ENCODE measurements at regions not wholly inside any gene's neighbourhood (a gene's known extent, or its start where the extent isn't known, plus 50 kb on each side); places are given as distances from the start of the nearest gene placed in this dataset.
"Not testable (repeated sequence)": the region's sequence is repeated elsewhere in the genome, so short reads cannot be mapped to it uniquely, and the experiment has no call there.

- no peak for DNase-seq (ENCODE audit: extremely low read depth in 1 of 11, low read depth in 9 of 11, low spot score in 4 of 11)
Measured at GRCh38 chr11:87602776-87603175, 565.0 kb downstream of the TMEM135 start.

- no peak for DNase-seq (ENCODE audit: extremely low read depth in 1 of 11, low read depth in 9 of 11, low spot score in 4 of 11)
Measured at GRCh38 chr11:87600938-87601337, 563.2 kb downstream of the TMEM135 start.

- DNase-seq (ENCODE audit: extremely low read depth in 1 of 11, low read depth in 9 of 11, low spot score in 4 of 11), result no peak
Measured at GRCh38 chr11:87597725-87598124, 560.0 kb downstream of the TMEM135 start.

- DNase-seq (ENCODE audit: extremely low read depth in 1 of 11, low read depth in 9 of 11, low spot score in 4 of 11), result no peak
Measured at GRCh38 chr11:87596176-87596575, 558.4 kb downstream of the TMEM135 start.

GRCh38 chr11:87589082-87589481 lies 551.3 kb downstream of the TMEM135 start:
- DNase-seq (ENCODE audit: extremely low read depth in 1 of 11, low read depth in 9 of 11, low spot score in 4 of 11), result no peak

GRCh38 chr11:87585613-87586012 lies 547.9 kb downstream of the TMEM135 start:
- DNase-seq (ENCODE audit: extremely low read depth in 1 of 11, low read depth in 9 of 11, low spot score in 4 of 11), result not testable (repeated sequence)

GRCh38 chr11:87583931-87584330 lies 546.2 kb downstream of the TMEM135 start:
- DNase-seq (ENCODE audit: extremely low read depth in 1 of 11, low read depth in 9 of 11, low spot score in 4 of 11), result no peak

GRCh38 chr11:87575088-87575487 lies 537.4 kb downstream of the TMEM135 start:
- DNase-seq (ENCODE audit: extremely low read depth in 1 of 11, low read depth in 9 of 11, low spot score in 4 of 11), result no peak

- no peak for DNase-seq (ENCODE audit: extremely low read depth in 1 of 11, low read depth in 9 of 11, low spot score in 4 of 11)
Measured at GRCh38 chr11:87574193-87574592, 536.5 kb downstream of the TMEM135 start.

- no peak for DNase-seq (ENCODE audit: extremely low read depth in 1 of 11, low read depth in 9 of 11, low spot score in 4 of 11)
Measured at GRCh38 chr11:87573708-87574107, 536.0 kb downstream of the TMEM135 start.

- peak in 3 of 11 donors; percentile 6 to 12 (median 7) for DNase-seq (ENCODE audit: extremely low read depth in 1 of 11, low read depth in 9 of 11, low spot score in 4 of 11)
Measured at GRCh38 chr11:87572881-87573280, 535.1 kb downstream of the TMEM135 start.

GRCh38 chr11:87560352-87560751 lies 522.6 kb downstream of the TMEM135 start:
- DNase-seq (ENCODE audit: extremely low read depth in 1 of 11, low read depth in 9 of 11, low spot score in 4 of 11), result no peak

- not testable (repeated sequence) for DNase-seq (ENCODE audit: extremely low read depth in 1 of 11, low read depth in 9 of 11, low spot score in 4 of 11)
Measured at GRCh38 chr11:87559852-87560251, 522.1 kb downstream of the TMEM135 start.

GRCh38 chr11:87555101-87555500 lies 517.4 kb downstream of the TMEM135 start:
- DNase-seq (ENCODE audit: extremely low read depth in 1 of 11, low read depth in 9 of 11, low spot score in 4 of 11), result no peak

GRCh38 chr11:87548797-87549196 lies 511.1 kb downstream of the TMEM135 start:
- DNase-seq (ENCODE audit: extremely low read depth in 1 of 11, low read depth in 9 of 11, low spot score in 4 of 11), result no peak

- no peak for DNase-seq (ENCODE audit: extremely low read depth in 1 of 11, low read depth in 9 of 11, low spot score in 4 of 11)
Measured at GRCh38 chr11:87545858-87546257, 508.1 kb downstream of the TMEM135 start.

- DNase-seq (ENCODE audit: extremely low read depth in 1 of 11, low read depth in 9 of 11, low spot score in 4 of 11), result no peak
Measured at GRCh38 chr11:87539596-87539995, 501.9 kb downstream of the TMEM135 start.

GRCh38 chr11:87536565-87536964 lies 498.8 kb downstream of the TMEM135 start:
- DNase-seq (ENCODE audit: extremely low read depth in 1 of 11, low read depth in 9 of 11, low spot score in 4 of 11), result no peak

GRCh38 chr11:87536016-87536415 lies 498.3 kb downstream of the TMEM135 start:
- DNase-seq (ENCODE audit: extremely low read depth in 1 of 11, low read depth in 9 of 11, low spot score in 4 of 11), result no peak

GRCh38 chr11:87535513-87535912 lies 497.8 kb downstream of the TMEM135 start:
- no peak for DNase-seq (ENCODE audit: extremely low read depth in 1 of 11, low read depth in 9 of 11, low spot score in 4 of 11)

- not testable (repeated sequence) for DNase-seq (ENCODE audit: extremely low read depth in 1 of 11, low read depth in 9 of 11, low spot score in 4 of 11)
Measured at GRCh38 chr11:87531835-87532234, 494.1 kb downstream of the TMEM135 start.

GRCh38 chr11:87529486-87529885 lies 491.8 kb downstream of the TMEM135 start:
- no peak for DNase-seq (ENCODE audit: extremely low read depth in 1 of 11, low read depth in 9 of 11, low spot score in 4 of 11)

Data from renal cortex interstitium (tissue), 11 donors.